ENCODE measurements at regions not wholly inside any gene's neighbourhood (a gene's known extent, or its start where the extent isn't known, plus 50 kb on each side); places are given as distances from the start of the nearest gene placed in this dataset.
"Not testable (repeated sequence)": the region's sequence is repeated elsewhere in the genome, so short reads cannot be mapped to it uniquely, and the experiment has no call there.

DNA sequence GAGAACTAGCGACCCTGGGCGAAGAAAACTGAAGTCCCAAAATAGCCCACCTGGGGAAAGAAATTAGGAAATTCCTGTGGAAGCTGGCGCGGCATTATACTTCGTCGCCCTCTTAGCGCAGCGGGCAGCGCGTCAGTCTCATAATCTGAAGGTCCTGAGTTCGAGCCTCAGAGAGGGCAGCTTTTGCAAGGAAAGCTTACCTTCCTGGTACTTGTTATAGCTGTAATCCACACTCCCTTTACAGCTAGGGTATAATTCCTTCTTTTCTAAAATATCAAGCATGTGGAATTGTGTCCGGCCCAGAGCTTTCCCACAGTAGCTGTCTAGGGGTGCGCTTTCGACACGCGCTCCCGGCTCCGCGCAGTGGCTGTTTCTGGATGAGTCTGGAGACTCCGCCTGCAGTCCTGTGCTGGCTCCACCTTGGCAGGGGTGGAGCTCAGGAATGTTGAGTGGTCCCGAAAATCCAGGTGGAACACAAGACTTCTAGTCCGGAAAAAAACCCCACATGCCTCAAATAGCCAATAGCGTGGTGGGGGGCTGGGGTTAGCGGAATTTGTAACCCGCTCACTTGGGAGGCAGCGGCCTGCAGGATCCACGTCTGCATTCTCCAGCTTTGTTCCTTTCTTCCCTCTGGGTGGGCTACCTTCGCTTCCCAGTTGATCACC, 83.7 kb upstream of the ZNF322 start:
- Histone ChIP-seq H3K9me3 (ENCODE audit: low read depth) (no peaks in the 10 kb centered on the region), H3K9ac (no peak overlapping the region), H3K27ac (no peak overlapping the region), H4K20me1 (ENCODE audit: low read depth) (no peaks in the 10 kb centered on the region), H3F3A (ENCODE audit: low read depth) (peaks cover 23% of the 10 kb centered on the region), H3K27me3 (peaks cover 44% of the 10 kb centered on the region), H2AFZ (replicated peaks) (peak overlapping the region; percentile 87), H3K79me2 (ENCODE audit: low read depth) (no peaks in the 10 kb centered on the region), H3K36me3 (no peaks in the 10 kb centered on the region), H3K4me1 (no peaks in the 10 kb centered on the region), H3K4me2 (peak overlapping the region; percentile 97), H3K4me3 (peak overlapping the region; percentile 58)
- no peak overlapping the region for H3K27ac Mint-ChIP-seq
- peak overlapping the region; percentile 94 for H3K4me3 Mint-ChIP-seq
- DNase-seq (ENCODE audit: low spot score), result peak; percentile 76
- H3K27me3 Mint-ChIP-seq (ENCODE audit: insufficient read depth, low read depth), result peaks cover 41% of the 10 kb centered on the region
- H3K9me3 Mint-ChIP-seq, result peaks cover 9% of the 10 kb centered on the region
- H3K4me1 Mint-ChIP-seq, result peaks cover 3% of the 10 kb centered on the region
- H3K36me3 Mint-ChIP-seq, result no peaks in the 10 kb centered on the region
- TF ChIP-seq, protein P1, sequence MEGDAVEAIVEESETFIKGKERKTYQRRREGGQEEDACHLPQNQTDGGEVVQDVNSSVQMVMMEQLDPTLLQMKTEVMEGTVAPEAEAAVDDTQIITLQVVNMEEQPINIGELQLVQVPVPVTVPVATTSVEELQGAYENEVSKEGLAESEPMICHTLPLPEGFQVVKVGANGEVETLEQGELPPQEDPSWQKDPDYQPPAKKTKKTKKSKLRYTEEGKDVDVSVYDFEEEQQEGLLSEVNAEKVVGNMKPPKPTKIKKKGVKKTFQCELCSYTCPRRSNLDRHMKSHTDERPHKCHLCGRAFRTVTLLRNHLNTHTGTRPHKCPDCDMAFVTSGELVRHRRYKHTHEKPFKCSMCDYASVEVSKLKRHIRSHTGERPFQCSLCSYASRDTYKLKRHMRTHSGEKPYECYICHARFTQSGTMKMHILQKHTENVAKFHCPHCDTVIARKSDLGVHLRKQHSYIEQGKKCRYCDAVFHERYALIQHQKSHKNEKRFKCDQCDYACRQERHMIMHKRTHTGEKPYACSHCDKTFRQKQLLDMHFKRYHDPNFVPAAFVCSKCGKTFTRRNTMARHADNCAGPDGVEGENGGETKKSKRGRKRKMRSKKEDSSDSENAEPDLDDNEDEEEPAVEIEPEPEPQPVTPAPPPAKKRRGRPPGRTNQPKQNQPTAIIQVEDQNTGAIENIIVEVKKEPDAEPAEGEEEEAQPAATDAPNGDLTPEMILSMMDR (IDR thresholded peaks at IDR 0.05), result no peak
- TF ChIP-seq EZH2phosphoT487 (IDR thresholded peaks at IDR 0.05) (no peak), EZH2 (IDR thresholded peaks at IDR 0.05) (no peak)

GRCh38 chr6:26743941-26744699, 84.6 kb upstream of the ZNF322 start:
- H3K4me3 ChIP-seq, result peak overlapping the region; percentile 58
- H3K9me3 Mint-ChIP-seq, result peaks cover 9% of the 10 kb centered on the region
- H3K27ac ChIP-seq, result no peak overlapping the region
- H3K36me3 ChIP-seq, result no peaks in the 10 kb centered on the region
- H3K9ac ChIP-seq, result no peak overlapping the region
- no peaks in the 10 kb centered on the region for H3K4me1 ChIP-seq
- peak overlapping the region; percentile 94 for H3K4me3 Mint-ChIP-seq
- peaks cover 22% of the 10 kb centered on the region for H3F3A ChIP-seq (ENCODE audit: low read depth)
- peaks cover 45% of the 10 kb centered on the region for H3K27me3 Mint-ChIP-seq (ENCODE audit: insufficient read depth, low read depth)
- no peaks in the 10 kb centered on the region for H3K79me2 ChIP-seq (ENCODE audit: low read depth)
- TF ChIP-seq EZH2phosphoT487 (IDR thresholded peaks at IDR 0.05) (no peak), EZH2 (IDR thresholded peaks at IDR 0.05) (peak; percentile 28)
- H3K27ac Mint-ChIP-seq, result no peak overlapping the region
- no peaks in the 10 kb centered on the region for H3K36me3 Mint-ChIP-seq
- H3K4me1 Mint-ChIP-seq, result peaks cover 3% of the 10 kb centered on the region
- peaks cover 53% of the 10 kb centered on the region for H3K27me3 ChIP-seq
- no peaks in the 10 kb centered on the region for H4K20me1 ChIP-seq (ENCODE audit: low read depth)
- peak overlapping the region; percentile 97 for H3K4me2 ChIP-seq
- H3K9me3 ChIP-seq (ENCODE audit: low read depth), result no peaks in the 10 kb centered on the region
- peak; percentile 41 for DNase-seq (ENCODE audit: low spot score)
- H2AFZ ChIP-seq (replicated peaks), result peak overlapping the region; percentile 87

- Histone ChIP-seq H3K27me3 (peaks cover 60% of the 10 kb centered on the region), H3F3A (ENCODE audit: low read depth) (peaks cover 15% of the 10 kb centered on the region), H3K4me3 (peak overlapping the region; percentile 58), H3K4me2 (peak overlapping the region; percentile 97)
- H3K9me3 Mint-ChIP-seq; H3K27ac ChIP-seq; H3K79me2 ChIP-seq (ENCODE audit: low read depth); H4K20me1 ChIP-seq (ENCODE audit: low read depth); H3K4me1 ChIP-seq; H3K9me3 ChIP-seq (ENCODE audit: low read depth); H3K9ac ChIP-seq; H3K36me3 Mint-ChIP-seq; H3K36me3 ChIP-seq; H2AFZ ChIP-seq (replicated peaks); H3K27ac Mint-ChIP-seq; H3K4me1 Mint-ChIP-seq; DNase-seq (ENCODE audit: low spot score): not testable (repeated sequence)
- Mint-ChIP-seq H3K27me3 (ENCODE audit: insufficient read depth, low read depth) (peaks cover 51% of the 10 kb centered on the region), H3K4me3 (peak overlapping the region; percentile 94)
Observed at GRCh38 chr6:26744837-26745282, 85.3 kb upstream of the ZNF322 start.

- not testable (repeated sequence) for H3K36me3 Mint-ChIP-seq; DNase-seq (ENCODE audit: low spot score); H3K4me2 ChIP-seq; H3K36me3 ChIP-seq; H3K27ac ChIP-seq; H3K4me1 Mint-ChIP-seq; H3K9ac ChIP-seq; H3K4me3 ChIP-seq; H3K9me3 ChIP-seq (ENCODE audit: low read depth); H2AFZ ChIP-seq (replicated peaks); H3K9me3 Mint-ChIP-seq; H4K20me1 ChIP-seq (ENCODE audit: low read depth); H3K4me1 ChIP-seq; H3F3A ChIP-seq (ENCODE audit: low read depth); H3K79me2 ChIP-seq (ENCODE audit: low read depth); H3K27ac Mint-ChIP-seq
- peaks cover 66% of the 10 kb centered on the region for H3K27me3 ChIP-seq
- Mint-ChIP-seq H3K4me3 (peak overlapping the region; percentile 9), H3K27me3 (ENCODE audit: insufficient read depth, low read depth) (peaks cover 51% of the 10 kb centered on the region)
Observed at GRCh38 chr6:26745964-26746363, 86.4 kb upstream of the ZNF322 start.

DNA sequence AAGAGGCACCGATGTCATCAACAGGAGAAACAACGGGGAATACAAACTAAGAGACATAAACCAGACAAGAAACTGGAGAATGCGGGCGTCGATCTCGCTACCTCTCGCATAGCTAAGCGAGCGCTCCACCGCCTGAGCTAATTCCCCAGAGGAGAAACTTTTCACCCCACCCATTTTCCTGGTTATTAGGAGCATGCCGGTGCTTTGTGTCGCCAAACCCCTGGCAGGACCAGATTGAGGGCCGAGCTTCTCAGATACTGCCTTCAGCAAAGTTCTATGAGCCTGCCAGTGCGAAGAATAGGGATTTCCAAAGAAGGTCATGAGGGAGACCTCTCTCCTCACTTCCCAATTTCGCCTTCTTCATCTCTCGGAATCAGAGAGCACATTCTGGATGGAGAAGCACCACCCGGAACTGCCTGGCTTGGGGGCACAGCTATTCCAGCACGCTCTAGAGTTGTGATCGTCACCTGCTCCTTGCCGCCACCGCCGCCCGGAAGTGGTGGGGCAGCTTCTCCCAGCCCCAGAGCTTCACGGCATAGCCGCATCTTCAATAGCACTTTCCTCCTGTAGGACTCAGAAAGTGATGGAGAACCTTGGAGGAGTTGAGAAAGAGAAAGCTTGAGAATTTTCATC, 89.7 kb upstream of the ZNF322 start:
- not testable (repeated sequence) for H3K36me3 ChIP-seq; H3K4me3 Mint-ChIP-seq; DNase-seq (ENCODE audit: low spot score); H3F3A ChIP-seq (ENCODE audit: low read depth); H3K9ac ChIP-seq; H3K4me1 Mint-ChIP-seq; H3K79me2 ChIP-seq (ENCODE audit: low read depth); H2AFZ ChIP-seq (replicated peaks); H3K27ac Mint-ChIP-seq; H3K27ac ChIP-seq; H3K36me3 Mint-ChIP-seq; H3K4me1 ChIP-seq; H3K9me3 Mint-ChIP-seq; H4K20me1 ChIP-seq (ENCODE audit: low read depth); H3K9me3 ChIP-seq (ENCODE audit: low read depth)
- peak overlapping the region; percentile 26 for H3K4me3 ChIP-seq
- H3K4me2 ChIP-seq, result peak overlapping the region; percentile 55
- H3K27me3 Mint-ChIP-seq (ENCODE audit: insufficient read depth, low read depth), result peaks cover 35% of the 10 kb centered on the region
- peaks cover 66% of the 10 kb centered on the region for H3K27me3 ChIP-seq

DNA sequence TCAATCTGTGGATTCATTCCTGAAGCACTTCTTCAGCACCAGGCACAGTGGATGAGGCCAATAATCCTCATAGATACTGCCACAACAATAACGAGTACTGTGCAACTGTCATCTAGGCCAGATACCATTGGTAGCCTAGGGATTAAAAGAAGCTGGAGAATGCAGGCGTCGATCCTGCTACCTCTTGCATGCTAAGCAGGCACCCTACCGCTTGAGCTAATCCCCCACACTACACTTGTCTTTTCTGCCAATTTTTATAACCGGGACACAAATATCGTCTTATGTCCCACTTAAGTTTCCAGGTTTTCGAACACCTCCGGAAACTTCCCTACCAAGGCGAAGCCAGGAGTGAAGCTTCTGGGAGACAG, 90.2 kb upstream of the ZNF322 start:
- DNase-seq (ENCODE audit: low spot score), result peak; percentile 41
- H3K27ac Mint-ChIP-seq; H3K79me2 ChIP-seq (ENCODE audit: low read depth); H3K36me3 ChIP-seq; H3K27ac ChIP-seq; H3K9ac ChIP-seq; H3K9me3 Mint-ChIP-seq; H2AFZ ChIP-seq (replicated peaks); H4K20me1 ChIP-seq (ENCODE audit: low read depth); H3K9me3 ChIP-seq (ENCODE audit: low read depth); H3K4me1 Mint-ChIP-seq; H3F3A ChIP-seq (ENCODE audit: low read depth); H3K4me1 ChIP-seq; H3K36me3 Mint-ChIP-seq: not testable (repeated sequence)
- H3K27me3 Mint-ChIP-seq (ENCODE audit: insufficient read depth, low read depth), result peaks cover 32% of the 10 kb centered on the region
- Histone ChIP-seq H3K4me3 (peak overlapping the region; percentile 26), H3K4me2 (peak overlapping the region; percentile 55), H3K27me3 (peaks cover 66% of the 10 kb centered on the region)
- H3K4me3 Mint-ChIP-seq, result peak overlapping the region; percentile 30

Measured in neural progenitor cell (in vitro differentiated cells).